ENCODE measurements at regions not wholly inside any gene's neighbourhood (a gene's known extent, or its start where the extent isn't known, plus 50 kb on each side); places are given as distances from the start of the nearest gene placed in this dataset.

GRCh38 chr3:159919873-159920272 lies 68.8 kb upstream of the IL12A start:
- no TSS peak for BruUV-seq (replicated peaks)
- Histone ChIP-seq H2AFZ (ENCODE audit: low read depth, low read length) (no peak overlapping the region), H4K20me1 (replicated peaks; ENCODE audit: control insufficient read depth, insufficient read depth, low read length) (no peaks in the 10 kb centered on the region), H3K27ac (ENCODE audit: extremely low read depth, low read depth, low read length) (no peak overlapping the region), H3K36me3 (ENCODE audit: control insufficient read depth, insufficient read depth, low read length) (no peaks in the 10 kb centered on the region), H3K27me3 (ENCODE audit: control insufficient read depth in 2 of 2, insufficient read depth in 2 of 2, low read length in 2 of 2) (no peaks in the 10 kb centered on the region), H3K4me2 (ENCODE audit: insufficient read depth, low read length) (no peak overlapping the region), H3K9ac (ENCODE audit: insufficient read depth in 1 of 2, low read depth in 2 of 2, low read length in 2 of 2) (no peak overlapping the region), H3K9me1 (ENCODE audit: control insufficient read depth, insufficient read depth, low read length) (no peaks in the 10 kb centered on the region), H3K4me3 (no peak overlapping the region), H3K9me3 (replicated peaks; ENCODE audit: control insufficient read depth, insufficient read depth, low read depth, low read length) (no peaks in the 10 kb centered on the region), H3K79me2 (ENCODE audit: control insufficient read depth, insufficient read depth, low read length) (no peaks in the 10 kb centered on the region), H3K4me1 (replicated peaks in 1 of 2; ENCODE audit: control insufficient read depth in 2 of 2, insufficient read depth in 2 of 2, low read length in 2 of 2) (no peaks in the 10 kb centered on the region)
- ATAC-seq (no peak), FAIRE-seq (no peak), DNase-seq (ENCODE audit: extremely low read depth in 1 of 4, low spot score in 3 of 4) (no peak)
- POLR2A ChIA-PET: no interaction called here
- in situ Hi-C loops (cut with MboI): no loop called here
- 0% methylated on average over 1 of the region's 1 CpG for WGBS (ENCODE audit: insufficient coverage, low coverage, missing lambda C conversion rate)
- intact Hi-C loops (cut with micrococcal nuclease): no loop called here
- TF ChIP-seq ZNF316 (IDR thresholded peaks at IDR 0.05): peak; percentile 34; the same call in 1 of the 2 replicates
- TF ChIP-seq CREM (IDR thresholded peaks at IDR 0.05; ENCODE audit: low read depth): no peak
- TF ChIP-seq NFE2 (IDR thresholded peaks at IDR 0.05; ENCODE audit: low read depth): peak; percentile 31; the same call in 1 of the 2 replicates
- TF ChIP-seq RBM25 (IDR thresholded peaks at IDR 0.05; ENCODE audit: low read depth, low read length, severe bottlenecking): no peak
- TF ChIP-seq ARNT (IDR thresholded peaks at IDR 0.05): no peak
- TF ChIP-seq PTTG1 (tag; IDR thresholded peaks at IDR 0.05; ENCODE audit: low read depth): no peak
- no peak for TF ChIP-seq PHB (CRISPR knock-in tag; IDR thresholded peaks at IDR 0.05)
- TF ChIP-seq MEF2D (tag; conservative IDR thresholded peaks at IDR 0.05; ENCODE audit: low read depth): no peak
- TF ChIP-seq MXD1 (CRISPR knock-in tag; IDR thresholded peaks at IDR 0.05; ENCODE audit: borderline replicate concordance, poor library complexity, severe bottlenecking): no peak
- TF ChIP-seq ZNF253 (CRISPR knock-in tag; conservative IDR thresholded peaks at IDR 0.05): no peak
- no peak for TF ChIP-seq COPS2 (conservative IDR thresholded peaks at IDR 0.05)
- CTCF ChIA-PET (ENCODE audit: low intra/inter-chr PET ratio): no interaction called here
